RWPE1 (cell line): ENCODE measurements at regions not wholly inside any gene's neighbourhood (a gene's known extent, or its start where the extent isn't known, plus 50 kb on each side); places are given as distances from the start of the nearest gene placed in this dataset.
"Not testable (repeated sequence)": the region's sequence is repeated elsewhere in the genome, so short reads cannot be mapped to it uniquely, and the experiment has no call there.

Experiments used
- CTCF ChIA-PET: fragments of 350-600 bp; sonication (Branson Sonifier 250); formaldehyde crosslinking; extraction: SDS; loops from one replicate; lab custom pipeline; 2021; lab: Yijun Ruan, JAX
- POLR2A ChIA-PET: fragments of 400-600 bp; formaldehyde crosslinking; extraction: SDS; loops from one replicate; lab custom pipeline; 2020; ENCODE audit warnings: antibody characterized with exemption; ENCODE audit not compliant: low non-redundant PET; lab: Yijun Ruan, JAX
- DNase-seq: peaks from one replicate; pipeline ENCODE4 v3.0.0; 2012; ENCODE audit warnings: low spot score
- H3K27ac ChIP-seq: fragments of 450-650 bp; 2 replicates; pipeline ENCODE4 v1.5.1; 2017
- CTCF ChIP-seq: fragments of 450-650 bp; conservative IDR thresholded peaks from 2 replicates; pipeline ENCODE4 v1.5.1; 2017; ENCODE audit warnings: low read depth, mild to moderate bottlenecking

GRCh38 chr5:36792560-36793180, 83.9 kb upstream of the NIPBL start:
- DNase-seq = no peak
- ChIA-PET POLR2A (no interaction called here), CTCF (no interaction called here)
- no peak for TF ChIP-seq CTCF
- no peak overlapping the region for H3K27ac ChIP-seq

- CTCF ChIA-PET = interaction anchor here (0.6 kb wide), 1 partner anchor 470 kb away, joined by 3 read pairs; no protein-coding TSS in a partner anchor
- H3K27ac ChIP-seq = no peak overlapping the region
- POLR2A ChIA-PET = no interaction called here
- DNase-seq = no peak
- TF ChIP-seq CTCF = no peak
Observed at GRCh38 chr5:36795366-36795765, 81.2 kb upstream of the NIPBL start.

- ChIA-PET POLR2A (no interaction called here), CTCF (no interaction called here)
- H3K27ac ChIP-seq = no peak overlapping the region
- TF ChIP-seq CTCF = no peak
- no peak for DNase-seq
Observed at GRCh38 chr5:36796155-36796554, 80.4 kb upstream of the NIPBL start.

GRCh38 chr5:36801523-36801922, 75.0 kb upstream of the NIPBL start:
- POLR2A ChIA-PET = no interaction called here
- TF ChIP-seq CTCF = no peak

GRCh38 chr5:36802187-36802586, 74.4 kb upstream of the NIPBL start:
- DNase-seq = no peak
- no peak for TF ChIP-seq CTCF
- ChIA-PET POLR2A (no interaction called here), CTCF (no interaction called here)
- H3K27ac ChIP-seq = no peak overlapping the region

More at GRCh38 chr5:36801523-36801922, 75.0 kb upstream of the NIPBL start:
- CTCF ChIA-PET = interaction anchor here (0.6 kb wide), 1 partner anchor 312 kb away, joined by 3 read pairs; no protein-coding TSS in a partner anchor
- H3K27ac ChIP-seq = no peak overlapping the region
- DNase-seq = no peak

- CTCF ChIA-PET = not testable (repeated sequence)
Observed at GRCh38 chr5:36813249-36813648, 63.3 kb upstream of the NIPBL start.

GRCh38 chr5:36815871-36816270, 60.7 kb upstream of the NIPBL start:
- H3K27ac ChIP-seq = no peak overlapping the region
- no peak for DNase-seq
- POLR2A ChIA-PET = no interaction called here
- CTCF ChIA-PET = interaction anchor here (0.6 kb wide), 1 partner anchor 94 kb away, joined by 3 read pairs; no protein-coding TSS in a partner anchor
- no peak for TF ChIP-seq CTCF

More at GRCh38 chr5:36813249-36813648, 63.3 kb upstream of the NIPBL start:
- H3K27ac ChIP-seq, POLR2A ChIA-PET, DNase-seq: not testable (repeated sequence)
